ENCODE measurements at regions not wholly inside any gene's neighbourhood (a gene's known extent, or its start where the extent isn't known, plus 50 kb on each side); places are given as distances from the start of the nearest gene placed in this dataset.

GRCh38 chr2:217299590-217299989 lies 439.7 kb upstream of the TNP1 start:
- no peak for TF ChIP-seq CTCF (IDR thresholded peaks at IDR 0.05)
- no peak for TF ChIP-seq POLR2AphosphoS5 (IDR thresholded peaks at IDR 0.05)
- no peak for TF ChIP-seq POLR2A (IDR thresholded peaks at IDR 0.05)
